ENCODE measurements at regions not wholly inside any gene's neighbourhood (a gene's known extent, or its start where the extent isn't known, plus 50 kb on each side); places are given as distances from the start of the nearest gene placed in this dataset.

- no peak for TF ChIP-seq CTCF (IDR thresholded peaks at IDR 0.05; ENCODE audit: insufficient read depth, low read length, poor library complexity, severe bottlenecking)
- no peak for DNase-seq (ENCODE audit: low read depth)
- Histone ChIP-seq H3K4me3 (ENCODE audit: low read depth, low read length) (no peak overlapping the region), H3K27me3 (ENCODE audit: control insufficient read depth, insufficient read depth, low read length) (no peaks in the 10 kb centered on the region), H3K36me3 (ENCODE audit: control insufficient read depth, insufficient read depth, low read length) (no peaks in the 10 kb centered on the region)
These were observed 286.7 kb upstream of the PROK2 start for GRCh38 chr3:72071624-72072023.

- Histone ChIP-seq H3K36me3 (ENCODE audit: control insufficient read depth, insufficient read depth, low read length) (no peaks in the 10 kb centered on the region), H3K4me3 (ENCODE audit: low read depth, low read length) (no peak overlapping the region), H3K27me3 (ENCODE audit: control insufficient read depth, insufficient read depth, low read length) (no peaks in the 10 kb centered on the region)
- no peak for TF ChIP-seq CTCF (IDR thresholded peaks at IDR 0.05; ENCODE audit: insufficient read depth, low read length, poor library complexity, severe bottlenecking)
- no peak for DNase-seq (ENCODE audit: low read depth)
These were observed 285.1 kb upstream of the PROK2 start for GRCh38 chr3:72070005-72070404.

GRCh38 chr3:72069543-72069942, 284.6 kb upstream of the PROK2 start:
- H3K36me3 ChIP-seq (ENCODE audit: control insufficient read depth, insufficient read depth, low read length), result no peaks in the 10 kb centered on the region
- H3K4me3 ChIP-seq (ENCODE audit: low read depth, low read length), result no peak overlapping the region
- no peak for DNase-seq (ENCODE audit: low read depth)
- no peak for TF ChIP-seq CTCF (IDR thresholded peaks at IDR 0.05; ENCODE audit: insufficient read depth, low read length, poor library complexity, severe bottlenecking)
- H3K27me3 ChIP-seq (ENCODE audit: control insufficient read depth, insufficient read depth, low read length), result no peaks in the 10 kb centered on the region

- Histone ChIP-seq H3K36me3 (ENCODE audit: control insufficient read depth, insufficient read depth, low read length) (no peaks in the 10 kb centered on the region), H3K27me3 (ENCODE audit: control insufficient read depth, insufficient read depth, low read length) (no peaks in the 10 kb centered on the region), H3K4me3 (ENCODE audit: low read depth, low read length) (no peak overlapping the region)
- DNase-seq (ENCODE audit: low read depth), result no peak
- TF ChIP-seq CTCF (IDR thresholded peaks at IDR 0.05; ENCODE audit: insufficient read depth, low read length, poor library complexity, severe bottlenecking), result no peak
These were observed 283.7 kb upstream of the PROK2 start for GRCh38 chr3:72068621-72069020.

- H3K36me3 ChIP-seq (ENCODE audit: control insufficient read depth, insufficient read depth, low read length), result no peaks in the 10 kb centered on the region
- no peak for TF ChIP-seq CTCF (IDR thresholded peaks at IDR 0.05; ENCODE audit: insufficient read depth, low read length, poor library complexity, severe bottlenecking)
- H3K27me3 ChIP-seq (ENCODE audit: control insufficient read depth, insufficient read depth, low read length), result no peaks in the 10 kb centered on the region
- DNase-seq (ENCODE audit: low read depth), result no peak
- no peak overlapping the region for H3K4me3 ChIP-seq (ENCODE audit: low read depth, low read length)
These were observed 282.8 kb upstream of the PROK2 start for GRCh38 chr3:72067721-72068120.

GRCh38 chr3:72065872-72066641, 281.1 kb upstream of the PROK2 start:
- Histone ChIP-seq H3K36me3 (ENCODE audit: control insufficient read depth, insufficient read depth, low read length) (no peaks in the 10 kb centered on the region), H3K27me3 (ENCODE audit: control insufficient read depth, insufficient read depth, low read length) (no peaks in the 10 kb centered on the region), H3K4me3 (ENCODE audit: low read depth, low read length) (no peak overlapping the region)
- TF ChIP-seq CTCF (IDR thresholded peaks at IDR 0.05; ENCODE audit: insufficient read depth, low read length, poor library complexity, severe bottlenecking), result no peak
- DNase-seq (ENCODE audit: low read depth), result no peak

All from kidney epithelial cell (primary cell).